22Rv1 (cell line): ENCODE measurements at regions not wholly inside any gene's neighbourhood (a gene's known extent, or its start where the extent isn't known, plus 50 kb on each side); places are given as distances from the start of the nearest gene placed in this dataset.

Experiments used
- ZFX ChIP-seq: fragments of 450-650 bp; IDR thresholded peaks from 2 replicates; pipeline ENCODE4 v1.6.1; 2017; ENCODE audit warnings: antibody characterized with exemption, borderline replicate concordance
- TF ChIP-seq, protein P1 (sequence below): fragments of 450-650 bp; IDR thresholded peaks from 2 replicates; pipeline ENCODE4 v1.5.1; 2017; ENCODE audit warnings: mild to moderate bottlenecking

DNA sequence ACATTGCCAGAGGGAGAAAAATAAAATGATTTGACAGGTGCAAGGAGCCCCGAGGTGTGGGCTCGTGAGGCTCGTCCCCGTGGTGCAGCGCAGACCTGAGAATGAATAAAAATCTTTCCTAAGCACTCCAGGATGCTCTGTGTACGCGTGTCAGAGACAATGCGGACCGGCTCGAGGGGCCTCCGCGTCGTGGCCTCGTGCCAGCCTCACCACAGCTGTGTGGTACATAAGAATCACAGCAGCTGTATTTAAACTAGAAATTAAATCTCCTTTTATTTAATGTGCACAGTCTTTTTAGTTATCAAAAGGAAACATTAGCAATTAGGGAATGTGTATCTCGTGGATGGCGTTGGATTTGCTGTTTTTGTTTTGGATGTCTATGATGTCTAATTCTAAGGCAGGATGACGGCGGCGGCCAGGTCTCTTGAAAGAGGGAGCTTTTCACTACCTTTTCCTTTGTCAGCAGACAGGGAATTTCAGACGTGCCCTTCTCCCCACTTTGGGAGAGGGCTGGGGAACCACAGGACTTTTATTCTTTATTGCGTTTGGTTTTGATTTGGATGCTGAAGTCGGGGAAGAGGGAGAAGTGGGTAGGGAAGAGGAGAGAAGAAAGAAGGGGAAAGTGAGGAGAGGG is 365.3 kb upstream of the SHH start:
- TF ChIP-seq, protein P1, sequence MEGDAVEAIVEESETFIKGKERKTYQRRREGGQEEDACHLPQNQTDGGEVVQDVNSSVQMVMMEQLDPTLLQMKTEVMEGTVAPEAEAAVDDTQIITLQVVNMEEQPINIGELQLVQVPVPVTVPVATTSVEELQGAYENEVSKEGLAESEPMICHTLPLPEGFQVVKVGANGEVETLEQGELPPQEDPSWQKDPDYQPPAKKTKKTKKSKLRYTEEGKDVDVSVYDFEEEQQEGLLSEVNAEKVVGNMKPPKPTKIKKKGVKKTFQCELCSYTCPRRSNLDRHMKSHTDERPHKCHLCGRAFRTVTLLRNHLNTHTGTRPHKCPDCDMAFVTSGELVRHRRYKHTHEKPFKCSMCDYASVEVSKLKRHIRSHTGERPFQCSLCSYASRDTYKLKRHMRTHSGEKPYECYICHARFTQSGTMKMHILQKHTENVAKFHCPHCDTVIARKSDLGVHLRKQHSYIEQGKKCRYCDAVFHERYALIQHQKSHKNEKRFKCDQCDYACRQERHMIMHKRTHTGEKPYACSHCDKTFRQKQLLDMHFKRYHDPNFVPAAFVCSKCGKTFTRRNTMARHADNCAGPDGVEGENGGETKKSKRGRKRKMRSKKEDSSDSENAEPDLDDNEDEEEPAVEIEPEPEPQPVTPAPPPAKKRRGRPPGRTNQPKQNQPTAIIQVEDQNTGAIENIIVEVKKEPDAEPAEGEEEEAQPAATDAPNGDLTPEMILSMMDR, result no peak
- no peak for TF ChIP-seq ZFX
